Right atrium auricular region (tissue), 2 donors: ENCODE measurements at regions not wholly inside any gene's neighbourhood (a gene's known extent, or its start where the extent isn't known, plus 50 kb on each side); places are given as distances from the start of the nearest gene placed in this dataset.

Experiments
- DNase-seq: peaks from one replicate; pipeline ENCODE4 v3.0.0-alpha.2; 2019; ENCODE audit warnings: low spot score
- H3K27ac ChIP-seq, 2 donors: fragments of 200-600 bp; sonication (generic); 1 replicate in 1 of 2; 2 replicates in 1 of 2; pipeline ENCODE4 v1.5.1; 2016 to 2019
- H3K27me3 ChIP-seq, 2 donors: fragments of 200-600 bp; sonication (generic); one replicate each; pipeline versions ENCODE4 v1.5.1 to v1.6.0; 2017 to 2019
- H3K36me3 ChIP-seq: fragments of 200-600 bp; sonication (generic); one replicate; pipeline ENCODE4 v1.5.1; 2016
- H3K4me1 ChIP-seq, 2 donors: fragments of 200-600 bp; sonication (generic); one replicate each; pipeline versions ENCODE4 v1.5.1 to v1.6.0; 2017 to 2019
- H3K4me3 ChIP-seq, 2 donors: fragments of 200-600 bp; sonication (generic); 1 replicate in 1 of 2; 2 replicates in 1 of 2; pipeline ENCODE4 v1.5.1; 2017 to 2019; ENCODE audit warnings: mild to moderate bottlenecking in 1 of 2, moderate library complexity in 1 of 2
- H3K9me3 ChIP-seq, 2 donors: fragments of 200-600 bp; sonication (generic); one replicate each; pipeline ENCODE4 v1.5.1; 2019
- CTCF ChIP-seq, 2 donors: fragments of 200-600 bp; sonication (generic); IDR thresholded peaks; one replicate each; pipeline ENCODE4 v1.5.1; 2019; ENCODE audit warnings: antibody characterized with exemption in 2 of 2

DNA sequence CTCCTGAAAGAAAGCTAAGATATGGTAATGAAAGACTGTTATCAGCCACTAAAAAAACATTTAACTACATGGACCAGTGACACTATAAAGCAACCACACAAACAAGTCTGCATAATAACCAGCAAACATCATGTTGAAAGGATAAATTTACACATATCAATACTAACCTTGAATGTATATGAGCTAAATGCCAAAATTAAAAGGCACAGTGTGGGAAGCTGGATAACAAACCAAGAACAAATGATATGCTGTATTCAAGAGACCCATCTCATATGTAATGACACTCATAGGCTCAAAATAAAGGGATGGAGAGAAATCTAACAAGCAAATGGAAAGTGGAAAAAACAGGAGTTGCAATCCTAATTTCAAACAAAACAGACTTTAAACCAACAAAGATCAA lies 213.1 kb upstream of the CDH2 start:
- Histone ChIP-seq H3K4me1 (no peaks in the 10 kb centered on the region), H3K27me3 (no peaks in the 10 kb centered on the region), H3K4me3 (no peak overlapping the region), H3K9me3 (peaks cover 0 to 26% of the 10 kb centered on the region in 2 donors), H3K36me3 (no peaks in the 10 kb centered on the region), H3K27ac (no peak overlapping the region)
- no peak for DNase-seq
- no peak for TF ChIP-seq CTCF (IDR thresholded peaks at IDR 0.05)

DNA sequence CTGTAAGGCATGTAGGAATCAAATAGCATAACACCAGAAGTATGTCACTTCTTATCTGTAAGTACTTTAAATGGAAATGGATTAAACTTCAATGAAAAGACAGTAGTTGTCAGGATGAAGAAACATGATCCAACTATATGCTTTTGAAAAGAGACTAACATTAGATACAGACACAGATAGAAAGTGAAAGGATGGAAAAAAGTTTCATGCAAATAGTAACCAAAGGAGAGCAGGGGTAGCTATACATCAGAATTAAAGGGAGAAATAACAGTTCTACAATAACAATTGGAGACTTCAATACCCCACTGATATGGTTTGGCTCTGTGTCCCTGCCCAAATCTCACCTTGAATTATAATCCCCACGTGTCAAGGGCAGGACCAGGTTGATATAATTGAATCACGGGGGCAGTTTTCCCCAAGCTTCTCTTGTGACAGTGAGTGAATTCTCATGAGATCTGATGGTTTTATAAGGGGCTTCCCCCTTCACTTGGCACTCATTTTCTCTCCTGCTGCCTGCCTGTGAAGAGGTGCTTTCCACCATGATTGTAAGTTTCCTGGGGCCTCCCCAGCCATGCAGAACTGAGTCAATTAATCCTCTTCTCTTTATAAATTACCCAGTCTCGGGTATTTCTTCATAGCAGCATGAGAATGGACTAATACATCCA lies 205.4 kb upstream of the CDH2 start:
- H3K27ac ChIP-seq = no peak overlapping the region
- no peaks in the 10 kb centered on the region for H3K27me3 ChIP-seq
- no peak for DNase-seq
- peaks cover 0 to 8% of the 10 kb centered on the region in 2 donors for H3K9me3 ChIP-seq
- no peaks in the 10 kb centered on the region for H3K36me3 ChIP-seq
- no peaks in the 10 kb centered on the region for H3K4me1 ChIP-seq
- H3K4me3 ChIP-seq = no peak overlapping the region
- TF ChIP-seq CTCF (IDR thresholded peaks at IDR 0.05) = no peak

DNA sequence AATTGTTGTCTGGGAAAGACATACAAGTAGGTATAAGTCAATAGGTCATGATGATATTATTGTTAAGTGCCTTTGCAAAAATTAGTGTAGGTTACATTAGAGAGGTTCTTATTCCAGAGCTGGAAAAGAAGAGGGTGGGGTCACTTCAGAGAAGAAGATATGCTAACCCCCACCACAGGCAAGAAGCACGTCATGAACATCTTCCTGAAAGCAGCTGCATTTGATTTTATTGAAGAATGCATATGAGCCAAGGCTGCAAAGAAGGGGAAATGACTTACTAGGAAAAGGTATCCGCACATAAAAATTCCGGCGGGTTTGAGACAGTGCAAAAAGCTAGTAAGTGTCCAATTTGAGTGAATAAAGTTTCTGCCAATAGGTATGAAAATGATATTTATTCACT lies 195.3 kb upstream of the CDH2 start:
- no peak for TF ChIP-seq CTCF (IDR thresholded peaks at IDR 0.05)
- no peaks in the 10 kb centered on the region for H3K9me3 ChIP-seq
- no peaks in the 10 kb centered on the region for H3K27me3 ChIP-seq
- no peaks in the 10 kb centered on the region for H3K4me1 ChIP-seq
- no peak overlapping the region for H3K4me3 ChIP-seq
- DNase-seq = no peak
- no peaks in the 10 kb centered on the region for H3K36me3 ChIP-seq
- H3K27ac ChIP-seq = no peak overlapping the region

- Histone ChIP-seq H3K36me3 (no peaks in the 10 kb centered on the region), H3K27ac (no peak overlapping the region), H3K27me3 (no peaks in the 10 kb centered on the region), H3K4me1 (no peaks in the 10 kb centered on the region), H3K4me3 (no peak overlapping the region), H3K9me3 (no peaks in the 10 kb centered on the region)
- no peak for DNase-seq
- TF ChIP-seq CTCF (IDR thresholded peaks at IDR 0.05) = no peak
Measured at GRCh38 chr18:28366676-28367075, 189.7 kb upstream of the CDH2 start.

DNA sequence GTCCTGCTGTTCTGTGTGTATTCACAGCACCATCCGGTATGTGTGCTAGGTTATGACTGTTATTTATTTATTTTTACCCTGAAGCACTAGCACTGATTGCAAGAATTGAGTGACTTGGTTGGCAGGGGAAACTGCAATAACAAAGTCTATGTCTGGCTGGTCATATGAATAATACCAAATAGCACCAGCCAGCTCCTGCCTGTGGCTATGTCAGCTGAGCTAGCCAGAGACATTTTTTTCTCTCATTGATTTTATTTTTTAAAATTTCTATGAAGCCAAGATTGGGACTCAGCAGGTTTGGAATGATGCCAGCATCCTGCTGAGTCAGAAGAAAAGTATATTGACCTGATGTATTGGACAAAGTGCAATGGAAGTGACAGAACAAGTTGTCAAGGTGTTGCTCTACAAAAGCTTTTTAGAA lies 188.5 kb upstream of the CDH2 start:
- Histone ChIP-seq H3K27me3 (no peaks in the 10 kb centered on the region), H3K36me3 (no peaks in the 10 kb centered on the region), H3K27ac (no peak overlapping the region), H3K4me3 (no peak overlapping the region), H3K4me1 (no peaks in the 10 kb centered on the region), H3K9me3 (no peaks in the 10 kb centered on the region)
- DNase-seq = no peak
- no peak for TF ChIP-seq CTCF (IDR thresholded peaks at IDR 0.05)

GRCh38 chr18:28363124-28363523 lies 186.2 kb upstream of the CDH2 start:
- DNase-seq = no peak

More at GRCh38 chr18:28363124-28363523, 186.2 kb upstream of the CDH2 start:
- Histone ChIP-seq H3K9me3 (no peaks in the 10 kb centered on the region), H3K4me3 (no peak overlapping the region), H3K27me3 (no peaks in the 10 kb centered on the region), H3K4me1 (no peaks in the 10 kb centered on the region), H3K36me3 (no peaks in the 10 kb centered on the region), H3K27ac (no peak overlapping the region)
- no peak for TF ChIP-seq CTCF (IDR thresholded peaks at IDR 0.05)
